HG03521 (cell line): ENCODE measurements at regions not wholly inside any gene's neighbourhood (a gene's known extent, or its start where the extent isn't known, plus 50 kb on each side); places are given as distances from the start of the nearest gene placed in this dataset.

Experiments
- ATAC-seq: cut with Tn5 transposase; IDR thresholded peaks from one replicate; pipeline ENCODE4 v1.9.1; 2021; ENCODE audit warnings: mild to moderate bottlenecking, moderate library complexity; ENCODE audit not compliant: unreplicated experiment

DNA sequence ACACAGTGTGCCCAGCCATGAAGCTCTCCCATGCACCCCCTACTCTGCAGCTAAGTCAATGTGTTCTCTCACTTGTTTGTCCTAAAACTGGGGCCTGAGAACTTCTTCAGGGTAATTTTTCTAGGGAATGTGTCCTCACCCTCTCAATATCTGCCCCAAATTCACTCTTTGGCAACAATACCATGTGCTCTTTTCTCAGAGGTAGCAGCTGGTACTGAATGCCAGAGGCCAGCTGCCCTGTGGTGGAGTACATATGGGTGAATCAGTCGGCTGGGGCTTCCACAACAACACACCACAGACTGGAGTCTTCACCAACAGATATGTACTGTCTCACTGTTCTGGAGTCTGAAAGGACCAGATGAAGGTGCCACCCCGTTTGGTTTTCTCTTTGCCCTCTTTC, 97.7 kb upstream of the TOP3B start:
- ATAC-seq, result no peak

GRCh38 chr22:22079404-22080148, 97.0 kb upstream of the TOP3B start:
- no peak for ATAC-seq

DNA sequence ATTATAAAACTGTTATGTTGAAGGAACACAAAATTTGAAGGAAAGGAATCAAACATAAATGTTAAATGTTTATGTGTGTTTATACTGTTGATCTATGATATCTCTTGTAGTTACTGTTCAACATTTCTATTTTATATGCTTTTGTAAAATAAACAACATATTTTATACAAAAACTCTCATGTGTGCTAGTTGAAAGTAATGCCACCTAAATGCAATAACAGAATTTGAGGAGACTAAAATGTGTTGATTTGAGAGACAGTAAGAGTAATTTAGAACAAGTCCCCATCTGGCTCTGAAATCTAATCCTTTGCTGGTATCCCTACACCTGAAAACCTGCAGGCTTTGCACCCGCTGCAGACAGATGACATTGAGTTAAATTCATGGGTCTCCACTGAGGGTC, 95.7 kb upstream of the TOP3B start:
- no peak for ATAC-seq

DNA sequence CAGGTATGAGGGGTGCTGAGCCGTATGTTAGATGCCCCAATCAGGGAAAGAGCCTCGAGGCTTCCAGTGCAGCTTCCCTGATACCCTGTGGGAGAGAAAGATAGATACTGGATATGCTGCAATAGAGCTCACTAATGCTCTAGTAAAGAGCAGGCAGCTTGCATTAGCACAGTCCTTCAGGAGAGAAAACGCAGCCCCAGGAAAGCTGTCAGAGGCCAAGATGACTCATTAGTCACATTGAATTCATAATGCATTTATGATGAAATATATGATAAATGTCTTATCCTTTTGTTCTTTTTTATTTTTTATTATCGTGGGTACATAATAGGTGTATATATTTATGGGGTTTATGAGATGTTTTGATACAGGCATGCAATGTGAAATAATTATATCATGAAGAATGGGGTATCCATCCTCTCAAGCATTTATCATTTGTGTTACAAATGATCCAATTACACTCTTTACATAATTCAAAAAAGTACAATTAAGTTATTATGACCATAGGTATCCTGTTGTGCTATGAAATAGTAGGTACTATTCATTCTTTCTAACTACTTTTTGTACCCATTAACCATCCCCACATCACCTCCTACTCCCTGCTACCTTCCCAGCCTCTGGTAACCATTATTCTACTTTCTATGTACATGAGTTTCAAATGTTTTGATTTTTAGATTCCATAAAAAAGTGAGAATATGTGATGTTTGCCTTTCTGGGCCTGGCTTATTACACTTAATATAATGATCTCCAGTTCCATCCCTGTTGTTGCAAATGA, 94.5 kb upstream of the TOP3B start:
- ATAC-seq, result no peak

DNA sequence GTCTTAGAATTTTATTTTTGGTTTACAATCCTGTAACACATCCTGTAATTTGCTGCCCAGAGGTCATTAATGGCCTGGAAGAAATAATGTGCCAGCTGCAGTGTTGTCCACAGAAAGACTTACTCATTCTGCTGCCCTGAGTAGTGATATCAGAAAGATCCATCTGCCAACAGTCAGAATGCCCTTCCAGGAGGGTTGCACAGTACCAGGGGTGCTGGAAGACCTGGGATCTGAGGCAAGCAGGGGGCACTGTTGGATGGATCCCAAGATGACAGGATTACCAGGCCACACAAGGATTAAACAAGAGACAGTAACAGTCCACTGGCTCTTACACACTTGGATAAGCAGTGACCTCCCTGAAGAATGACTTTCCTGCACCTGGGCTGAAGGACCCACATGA, 93.8 kb upstream of the TOP3B start:
- ATAC-seq, result no peak

GRCh38 chr22:22075382-22076163, 93.0 kb upstream of the TOP3B start:
- ATAC-seq, result no peak

DNA sequence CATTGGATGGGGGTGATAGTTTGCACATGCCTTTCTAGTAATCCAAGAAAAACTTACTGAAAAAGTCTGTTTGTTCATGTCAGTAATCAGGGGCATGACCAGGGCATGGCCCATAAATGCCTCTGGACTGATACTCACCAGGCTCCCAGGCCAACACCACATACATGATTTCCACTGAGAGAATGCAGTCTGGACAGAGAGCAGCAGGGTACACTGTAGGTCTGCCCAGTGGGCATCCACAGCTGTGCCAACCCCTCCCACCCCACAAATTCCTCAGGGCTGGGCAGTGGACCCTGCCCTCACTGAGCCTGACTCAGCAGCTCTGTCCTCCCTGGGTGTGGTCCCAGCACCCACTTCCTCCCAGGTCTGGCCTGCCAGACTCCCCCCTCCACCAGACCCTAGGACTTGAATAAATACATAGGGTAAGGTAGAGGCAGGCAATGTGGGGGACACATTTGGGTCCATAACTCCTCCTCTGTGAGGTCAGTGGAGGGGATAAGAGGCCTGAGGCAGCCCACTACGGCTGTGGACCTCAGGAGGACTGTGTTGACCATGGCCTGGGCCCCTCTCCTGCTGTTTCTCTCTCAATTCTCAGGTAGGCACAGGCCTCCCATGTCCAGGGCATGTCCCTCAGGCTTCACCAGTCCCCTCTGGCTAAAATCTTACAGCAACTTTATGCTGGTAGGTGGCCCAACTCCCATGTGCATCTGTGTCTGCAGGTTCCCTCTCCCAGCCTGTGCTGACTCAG, 92.2 kb upstream of the TOP3B start:
- ATAC-seq, result no peak

GRCh38 chr22:22073769-22074561, 91.4 kb upstream of the TOP3B start:
- ATAC-seq, result no peak

DNA sequence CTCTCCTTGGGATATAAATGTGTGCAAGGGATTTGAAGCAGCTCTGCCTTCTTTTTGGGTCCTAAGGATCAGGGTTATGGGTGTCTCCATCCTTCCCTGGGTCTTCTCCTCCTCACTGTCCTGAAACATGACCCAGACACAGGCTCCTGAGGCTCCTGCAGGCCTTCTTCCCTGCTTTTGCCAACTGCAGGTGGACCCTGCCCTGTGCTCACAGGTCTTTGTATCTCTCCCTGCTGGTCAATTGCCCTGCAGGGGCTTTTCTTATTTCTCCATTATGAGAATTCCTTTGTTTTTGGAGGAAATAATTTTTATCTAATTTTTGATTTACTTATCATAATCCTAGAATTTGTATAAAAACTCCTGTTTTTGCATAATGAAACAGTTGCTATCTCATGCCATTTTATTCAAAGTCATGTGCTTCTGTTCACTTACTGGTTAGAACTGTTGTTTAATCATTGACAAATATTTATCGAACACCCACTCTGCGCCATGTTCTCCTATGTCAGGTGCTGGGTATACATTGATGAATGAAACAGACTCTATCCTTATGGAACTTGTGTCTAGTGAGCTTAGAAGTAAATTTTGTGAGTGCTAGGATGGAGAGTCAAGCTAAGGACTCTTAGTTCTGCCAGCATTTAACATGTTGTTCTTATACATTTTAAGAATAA, 89.7 kb upstream of the TOP3B start:
- no peak for ATAC-seq

DNA sequence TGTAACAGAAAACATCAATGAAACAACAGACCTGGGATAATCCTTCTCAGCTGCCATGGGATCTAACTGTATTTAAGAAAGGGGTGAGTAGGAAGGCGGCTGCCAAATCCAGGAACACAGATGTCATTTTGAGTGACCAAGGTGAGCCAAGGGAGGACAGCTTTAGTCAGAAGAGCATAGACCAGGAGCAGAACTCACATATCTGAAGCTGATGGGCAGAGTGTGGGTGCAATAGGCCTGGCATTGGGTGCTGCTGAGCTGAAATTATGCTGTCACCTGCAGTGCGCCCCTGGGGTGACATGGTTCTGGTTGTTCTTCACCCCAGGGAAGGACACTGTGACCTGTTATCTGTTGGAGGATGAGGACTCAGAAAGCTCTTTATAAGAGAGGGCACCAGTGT, 88.9 kb upstream of the TOP3B start:
- no peak for ATAC-seq

DNA sequence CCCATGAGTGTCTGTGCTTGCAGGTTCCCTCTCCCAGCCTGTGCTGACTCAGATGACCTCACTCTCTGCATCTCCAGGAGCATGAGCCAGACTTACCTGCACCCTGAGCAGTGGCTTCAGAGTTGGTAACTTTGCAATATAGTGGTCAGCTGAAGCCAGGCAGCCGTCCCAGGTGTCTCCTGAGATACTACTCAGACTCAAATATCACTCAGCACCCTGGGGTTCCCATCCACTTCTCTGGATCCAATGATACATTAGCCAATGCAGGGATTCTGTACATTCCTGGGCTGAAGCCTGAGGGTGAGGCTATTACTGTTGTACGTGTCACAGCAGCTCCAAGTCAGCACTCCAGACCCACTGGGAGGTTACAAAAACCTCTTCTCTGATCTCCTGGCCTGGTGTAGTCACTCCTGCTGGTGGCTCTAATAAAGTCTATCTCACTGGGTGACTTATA, 87.8 kb upstream of the TOP3B start:
- no peak for ATAC-seq

DNA sequence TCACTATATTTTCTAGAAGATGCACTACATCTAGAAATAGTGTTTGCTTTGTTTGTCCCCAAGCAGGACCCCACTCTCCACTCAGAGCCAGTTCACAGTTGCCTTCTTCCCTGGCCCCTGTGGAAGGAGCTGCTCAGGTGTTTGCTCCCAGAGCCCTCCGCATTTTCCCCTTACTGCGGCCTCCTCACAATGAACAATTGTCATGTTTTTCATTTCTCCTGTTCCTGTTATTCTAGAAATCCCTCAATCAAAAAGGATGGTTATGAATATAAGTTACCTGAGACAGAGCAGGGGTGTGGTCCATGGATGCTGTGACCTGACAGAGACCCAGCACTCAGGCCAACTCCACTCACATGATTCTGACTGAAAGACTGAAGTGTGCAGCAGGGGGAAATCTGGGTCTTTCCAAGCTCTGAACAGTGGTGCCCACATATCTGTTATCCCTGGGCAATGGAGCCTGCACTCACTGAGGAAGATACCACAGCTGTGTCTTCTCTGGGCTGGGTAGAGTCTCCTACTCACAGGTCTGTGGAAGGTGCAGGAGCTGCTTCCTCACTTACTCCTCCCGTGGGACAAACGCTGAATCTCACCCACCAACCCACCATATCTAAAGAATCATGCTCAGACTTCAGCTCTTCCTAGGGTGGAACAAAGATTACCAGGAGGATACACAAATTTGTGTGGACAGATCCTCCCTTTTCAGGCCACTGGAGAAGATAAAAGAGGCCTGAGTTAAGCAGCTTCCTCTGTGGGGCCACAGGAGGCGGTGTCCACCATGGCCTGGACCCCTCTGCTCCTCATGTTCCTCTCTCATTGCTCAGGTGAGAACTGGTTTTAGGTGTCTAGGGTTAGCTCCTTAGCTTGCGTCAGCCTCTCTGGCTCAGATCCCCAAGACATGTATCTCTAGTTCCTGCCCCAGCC, 87.1 kb upstream of the TOP3B start:
- no peak for ATAC-seq

- ATAC-seq, result no peak
Observed at GRCh38 chr22:22068657-22069056, 86.1 kb upstream of the TOP3B start.

DNA sequence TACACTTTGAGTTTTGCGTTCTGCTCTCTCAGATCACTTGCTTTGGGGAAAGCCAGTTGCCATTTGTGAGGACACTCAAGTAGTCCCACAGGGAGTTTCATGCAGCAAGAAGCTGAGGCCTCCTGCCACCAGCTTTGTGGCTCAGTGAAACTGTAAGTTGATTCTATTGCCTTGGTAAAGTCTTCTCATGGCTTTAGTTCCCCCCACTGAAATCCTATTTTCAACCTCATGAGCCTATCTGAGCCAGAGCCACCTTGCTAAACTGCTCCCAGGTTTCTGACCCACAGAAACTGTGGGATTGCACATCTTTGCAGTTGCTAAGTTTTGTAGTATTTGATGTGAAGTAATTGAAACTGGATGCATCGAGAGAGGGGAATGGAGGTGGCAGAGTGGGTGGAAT, 85.4 kb upstream of the TOP3B start:
- no peak for ATAC-seq

DNA sequence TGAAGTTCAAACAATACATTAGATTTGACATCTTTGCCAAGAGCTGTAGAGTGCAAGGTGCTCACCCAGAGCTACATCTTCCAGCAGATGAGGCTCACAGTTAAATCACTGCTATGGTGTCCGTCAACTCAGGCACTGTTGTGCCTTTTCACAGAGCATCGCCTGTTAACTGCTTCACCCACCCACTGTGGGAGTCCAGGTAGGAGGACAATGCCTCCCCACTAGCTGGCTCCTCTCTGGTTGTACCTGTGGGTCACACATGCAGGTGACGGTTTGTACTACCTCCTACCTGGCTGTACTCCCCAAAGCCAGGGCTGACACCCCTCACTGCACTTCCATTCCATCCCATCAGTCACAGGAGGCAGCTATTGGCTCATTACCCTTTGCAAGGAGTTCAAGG, 84.6 kb upstream of the TOP3B start:
- ATAC-seq, result no peak

GRCh38 chr22:22064580-22064979, 82.0 kb upstream of the TOP3B start:
- ATAC-seq, result no peak

GRCh38 chr22:22062306-22062793, 79.8 kb upstream of the TOP3B start:
- ATAC-seq, result no peak
